Right atrium auricular region (tissue), 2 donors: ENCODE measurements at regions not wholly inside any gene's neighbourhood (a gene's known extent, or its start where the extent isn't known, plus 50 kb on each side); places are given as distances from the start of the nearest gene placed in this dataset.

ENCODE experiments used
- DNase-seq: peaks from one replicate; pipeline ENCODE4 v3.0.0-alpha.2; 2019; ENCODE audit warnings: low spot score
- H3K27ac ChIP-seq, 2 donors: fragments of 200-600 bp; sonication (generic); 1 replicate in 1 of 2; 2 replicates in 1 of 2; pipeline ENCODE4 v1.5.1; 2016 to 2019
- H3K27me3 ChIP-seq, 2 donors: fragments of 200-600 bp; sonication (generic); one replicate each; pipeline versions ENCODE4 v1.5.1 to v1.6.0; 2017 to 2019
- H3K36me3 ChIP-seq: fragments of 200-600 bp; sonication (generic); one replicate; pipeline ENCODE4 v1.5.1; 2016
- H3K4me1 ChIP-seq, 2 donors: fragments of 200-600 bp; sonication (generic); one replicate each; pipeline versions ENCODE4 v1.5.1 to v1.6.0; 2017 to 2019
- H3K4me3 ChIP-seq, 2 donors: fragments of 200-600 bp; sonication (generic); 1 replicate in 1 of 2; 2 replicates in 1 of 2; pipeline ENCODE4 v1.5.1; 2017 to 2019; ENCODE audit warnings: mild to moderate bottlenecking in 1 of 2, moderate library complexity in 1 of 2
- H3K9me3 ChIP-seq, 2 donors: fragments of 200-600 bp; sonication (generic); one replicate each; pipeline ENCODE4 v1.5.1; 2019
- CTCF ChIP-seq, 2 donors: fragments of 200-600 bp; sonication (generic); IDR thresholded peaks; one replicate each; pipeline ENCODE4 v1.5.1; 2019; ENCODE audit warnings: antibody characterized with exemption in 2 of 2

GRCh38 chr9:19510907-19511306, 102.1 kb downstream of the ACER2 start:
- no peaks in the 10 kb centered on the region for H3K4me1 ChIP-seq
- no peak for TF ChIP-seq CTCF (IDR thresholded peaks at IDR 0.05)
- H3K36me3 ChIP-seq, result no peaks in the 10 kb centered on the region
- H3K4me3 ChIP-seq, result no peak overlapping the region
- DNase-seq, result no peak
- no peaks in the 10 kb centered on the region for H3K9me3 ChIP-seq
- H3K27me3 ChIP-seq, result no peaks in the 10 kb centered on the region
- no peak overlapping the region for H3K27ac ChIP-seq
